ENCODE measurements at regions not wholly inside any gene's neighbourhood (a gene's known extent, or its start where the extent isn't known, plus 50 kb on each side); places are given as distances from the start of the nearest gene placed in this dataset.

DNA sequence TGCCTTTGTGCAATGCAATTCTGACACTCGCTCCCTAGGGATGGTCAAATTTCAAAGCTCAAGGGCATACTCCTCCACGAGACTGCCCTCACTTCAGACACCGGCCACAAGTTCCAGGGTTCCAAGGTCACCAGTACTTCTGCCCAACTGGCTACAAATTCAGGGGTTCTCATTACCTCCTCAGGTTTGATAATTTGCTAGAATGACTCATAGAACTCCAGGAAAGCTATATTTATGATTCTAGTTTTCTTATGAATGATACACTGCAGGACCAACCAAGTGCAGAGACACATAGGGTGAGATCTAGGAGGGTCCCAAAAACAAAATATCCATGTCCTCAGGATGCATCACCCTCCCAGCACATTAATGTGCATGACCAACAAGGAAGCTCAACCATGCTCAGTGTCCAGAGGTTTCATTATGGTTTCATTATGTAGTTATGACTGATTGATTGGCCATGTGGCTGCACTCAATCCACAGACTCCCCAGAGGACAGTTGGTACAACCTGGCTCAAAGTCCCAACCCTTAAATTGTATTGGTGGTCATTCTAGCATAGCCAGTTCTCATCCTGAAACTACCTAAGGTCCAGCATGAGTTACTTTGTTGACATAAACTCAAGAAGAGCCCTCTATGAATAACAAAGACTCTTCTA, 170.4 kb upstream of the LRRN1 start:
- no peak for FAIRE-seq

DNA sequence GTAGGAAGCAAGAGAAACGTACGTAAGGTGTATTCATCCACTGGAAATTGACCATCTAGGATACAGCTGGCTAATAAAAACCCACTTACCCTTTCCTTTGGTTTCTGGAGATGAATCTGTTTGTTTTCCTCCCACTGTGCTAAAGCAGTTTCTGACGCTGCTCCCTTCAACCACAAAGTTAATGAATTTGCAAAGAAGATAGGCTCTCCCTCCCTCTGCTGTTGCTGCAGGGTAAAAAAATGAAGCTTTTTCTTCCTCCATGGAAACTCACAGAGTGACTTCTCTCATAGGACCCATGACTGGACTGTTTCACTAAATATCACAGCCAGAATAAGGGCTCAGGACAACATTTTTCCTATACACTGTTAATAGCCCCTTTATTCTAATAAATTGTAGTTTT, 172.1 kb upstream of the LRRN1 start:
- no peak for FAIRE-seq

GRCh38 chr3:3625544-3626271, 173.5 kb upstream of the LRRN1 start:
- FAIRE-seq: no peak

- FAIRE-seq: no peak
Measured at GRCh38 chr3:3619815-3620214, 179.4 kb upstream of the LRRN1 start.

- no peak for FAIRE-seq
Measured at GRCh38 chr3:3618623-3619022, 180.6 kb upstream of the LRRN1 start.

- no peak for FAIRE-seq
Measured at GRCh38 chr3:3615533-3615932, 183.7 kb upstream of the LRRN1 start.

DNA sequence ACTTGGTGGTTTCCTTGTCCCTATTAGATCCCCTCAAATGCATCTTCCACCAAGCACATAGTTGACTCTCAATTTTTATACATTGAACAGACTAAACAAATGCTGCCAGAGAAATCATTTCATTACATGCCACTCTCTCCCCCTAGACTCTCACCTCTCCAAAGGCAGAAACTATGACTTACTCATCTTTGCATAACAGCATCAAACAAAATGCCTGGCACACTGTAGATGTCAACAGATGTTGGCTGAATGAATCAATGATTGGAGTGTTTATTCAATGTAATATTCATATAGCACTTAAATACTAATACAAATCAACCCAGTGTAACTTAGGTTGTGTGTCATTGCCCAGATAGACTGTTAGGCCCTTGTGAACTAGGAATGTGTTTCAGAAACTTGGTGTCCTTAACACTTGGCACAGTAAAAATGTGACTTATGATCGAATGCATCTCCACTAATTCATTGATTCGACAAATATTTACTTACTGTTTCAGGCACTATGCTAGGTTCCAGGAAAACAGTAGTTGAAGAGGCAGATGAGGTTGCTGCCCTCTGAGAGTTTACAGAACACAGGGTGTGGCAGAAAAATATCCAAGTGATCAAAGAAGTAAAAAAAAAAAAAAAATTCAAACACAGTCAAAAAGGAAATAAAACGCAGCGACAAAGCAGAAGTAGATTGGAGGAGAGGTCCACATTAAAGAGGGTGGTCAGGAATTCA, 188.5 kb upstream of the LRRN1 start:
- FAIRE-seq: no peak

- FAIRE-seq: no peak
Measured at GRCh38 chr3:3606321-3606720, 192.9 kb upstream of the LRRN1 start.

DNA sequence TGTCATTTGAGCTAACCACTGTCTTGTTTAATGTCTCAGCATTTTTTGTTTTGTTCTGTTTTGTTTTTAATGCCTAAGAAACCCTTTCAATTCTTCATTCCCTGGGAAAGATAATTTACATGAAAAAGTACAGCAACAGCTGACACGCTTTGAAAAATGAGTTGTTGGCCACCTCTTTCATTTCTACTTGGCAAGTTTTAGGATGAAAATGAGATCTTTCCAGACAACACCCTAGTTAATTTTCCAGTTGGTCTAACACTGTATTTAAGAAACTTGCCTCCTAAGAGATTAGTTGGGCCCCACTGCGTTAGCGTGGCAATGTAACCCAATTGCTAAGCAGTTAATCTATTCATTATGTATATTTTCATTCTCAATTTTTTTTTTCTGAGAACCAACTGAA, 194.0 kb upstream of the LRRN1 start:
- FAIRE-seq: no peak

DNA sequence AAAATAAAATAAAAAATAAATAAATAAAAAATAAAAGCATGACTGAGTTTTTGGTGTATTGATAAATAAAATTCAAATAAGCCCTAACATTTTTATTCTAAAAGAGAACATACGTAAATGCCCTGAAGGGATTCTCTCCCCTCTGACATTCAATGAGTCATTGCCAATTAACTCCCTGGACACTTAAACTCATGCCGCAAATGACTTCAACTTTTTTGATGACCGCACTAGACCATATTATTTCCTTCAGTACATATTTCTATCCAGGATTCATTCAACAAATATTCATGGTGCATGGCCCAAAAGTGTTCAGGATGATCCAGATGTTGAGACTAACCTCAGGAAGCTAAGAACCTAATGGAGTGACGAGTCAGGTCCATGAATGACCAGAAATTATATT, 195.9 kb upstream of the LRRN1 start:
- no peak for FAIRE-seq

DNA sequence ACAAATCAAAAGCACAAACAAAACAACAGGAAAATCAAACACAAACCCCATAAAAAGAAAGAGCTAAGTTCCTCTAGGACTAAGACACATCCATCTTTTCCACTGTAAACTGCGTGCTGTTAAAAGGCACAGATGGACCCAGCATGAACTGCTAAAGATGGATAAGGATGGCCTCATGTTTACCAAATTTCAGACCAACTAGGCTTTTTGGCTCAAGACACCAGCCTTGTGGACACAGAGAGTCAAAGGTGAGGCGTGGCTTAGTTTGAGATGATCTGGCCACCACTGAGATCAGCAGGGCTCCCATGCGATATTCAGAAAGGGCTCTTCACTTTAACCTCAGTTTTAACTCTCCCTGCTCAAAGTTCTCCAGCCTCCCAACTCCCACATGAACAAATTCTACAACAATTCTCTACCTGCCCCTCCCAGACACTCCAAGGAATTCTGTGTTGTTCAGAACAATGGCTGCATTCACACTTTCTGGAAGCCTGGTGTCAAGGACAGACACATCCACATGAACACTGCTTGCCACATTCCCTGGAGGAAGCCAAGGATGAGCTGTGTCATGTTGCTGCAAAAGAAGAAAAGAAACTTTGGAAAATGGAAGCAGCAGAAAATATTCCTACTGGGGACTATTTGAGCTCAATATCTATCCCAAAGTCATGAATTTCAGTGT, 198.4 kb upstream of the LRRN1 start:
- FAIRE-seq: no peak

DNA sequence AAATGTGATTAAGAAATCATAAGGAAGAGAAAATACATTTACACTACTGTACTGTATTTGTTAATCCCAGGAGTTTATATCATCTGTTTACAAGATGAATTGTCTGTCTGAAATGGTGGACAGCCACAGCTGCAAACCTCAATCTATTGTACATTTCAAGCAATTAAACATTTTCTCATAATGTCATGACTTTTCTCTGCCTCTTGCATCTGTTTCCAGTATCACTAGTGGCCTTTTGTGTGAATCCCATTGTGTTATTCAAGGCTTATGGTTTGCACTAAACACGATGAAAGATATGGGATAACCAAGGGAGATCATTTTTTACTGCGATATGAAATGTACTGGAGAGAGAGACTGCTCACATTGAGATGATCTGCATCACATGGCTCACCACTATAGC, 200.2 kb upstream of the LRRN1 start:
- no peak for FAIRE-seq

DNA sequence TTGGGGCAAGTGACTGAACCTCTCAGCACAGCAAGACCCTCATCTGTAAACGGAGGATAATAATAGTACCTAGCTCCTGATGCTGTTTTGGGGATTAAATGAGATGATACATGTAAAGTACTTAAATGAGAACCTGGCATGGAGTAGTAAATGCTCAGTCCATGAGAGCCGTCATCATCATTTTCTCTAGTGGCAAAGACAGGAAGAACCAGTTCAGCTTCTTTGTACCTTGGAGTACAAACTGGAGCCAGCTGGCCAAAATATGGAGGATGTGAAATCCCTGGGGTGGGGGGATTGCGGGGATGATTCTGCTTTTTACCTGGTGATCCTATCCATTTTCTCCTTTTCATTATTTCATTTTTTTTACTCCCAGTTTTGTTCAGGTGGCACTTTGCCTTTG, 204.2 kb upstream of the LRRN1 start:
- no peak for FAIRE-seq

GRCh38 chr3:3589715-3590130, 209.5 kb upstream of the LRRN1 start:
- no peak for FAIRE-seq

DNA sequence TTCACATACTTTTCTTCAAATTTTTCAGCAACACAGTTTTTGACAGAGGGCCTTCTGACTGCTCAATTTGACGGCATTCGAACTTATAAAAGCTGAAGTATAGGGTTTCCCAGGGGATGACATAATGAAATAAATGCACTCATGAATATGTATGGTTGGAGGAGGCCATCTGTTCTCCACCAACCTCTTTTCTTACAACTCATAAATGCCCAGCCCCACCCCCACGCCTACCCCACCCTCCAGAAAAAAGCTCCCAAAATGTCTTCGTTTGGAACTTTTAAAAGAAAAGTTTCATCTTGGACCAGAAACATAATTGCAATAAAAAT, 211.6 kb upstream of the LRRN1 start:
- no peak for FAIRE-seq

DNA sequence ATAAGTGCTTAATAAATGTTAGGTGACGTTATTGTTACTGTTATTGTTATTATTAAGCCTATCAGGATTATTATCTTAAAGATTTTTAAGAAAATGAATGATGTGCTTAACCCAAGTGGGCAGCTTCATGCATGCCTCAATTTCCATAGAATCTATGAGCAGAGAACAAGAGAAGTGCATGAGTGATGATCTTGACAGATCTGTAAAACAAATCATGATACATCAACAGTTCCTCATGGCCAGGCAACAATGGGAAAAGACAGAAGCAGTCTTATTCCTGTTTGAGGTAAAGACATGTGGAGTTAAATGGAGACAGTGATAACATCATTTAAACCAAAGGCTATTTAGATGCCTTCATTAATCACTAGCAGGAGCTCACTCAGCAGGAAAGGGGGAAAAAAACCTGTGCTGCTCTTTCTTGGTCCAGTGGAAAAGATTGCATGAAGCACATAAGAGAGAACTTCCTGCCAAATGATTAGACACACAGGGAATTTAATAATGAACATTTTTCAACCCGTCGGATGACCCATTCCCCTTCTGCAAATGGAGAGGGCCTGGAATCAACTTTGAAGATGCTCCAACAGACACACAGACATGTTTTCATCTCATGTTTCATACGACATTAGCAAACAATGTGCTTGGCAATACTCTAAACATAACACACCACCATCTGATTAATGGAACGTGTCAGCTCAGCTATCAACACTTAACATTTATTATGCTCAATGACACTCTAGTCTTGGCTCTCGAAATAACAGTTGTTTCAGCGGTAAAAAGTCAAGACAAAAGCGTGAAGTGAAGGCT, 212.2 kb upstream of the LRRN1 start:
- FAIRE-seq: no peak

GRCh38 chr3:3586336-3586735, 212.9 kb upstream of the LRRN1 start:
- FAIRE-seq: no peak

- FAIRE-seq: no peak
Measured at GRCh38 chr3:3579658-3580057, 219.6 kb upstream of the LRRN1 start.

DNA sequence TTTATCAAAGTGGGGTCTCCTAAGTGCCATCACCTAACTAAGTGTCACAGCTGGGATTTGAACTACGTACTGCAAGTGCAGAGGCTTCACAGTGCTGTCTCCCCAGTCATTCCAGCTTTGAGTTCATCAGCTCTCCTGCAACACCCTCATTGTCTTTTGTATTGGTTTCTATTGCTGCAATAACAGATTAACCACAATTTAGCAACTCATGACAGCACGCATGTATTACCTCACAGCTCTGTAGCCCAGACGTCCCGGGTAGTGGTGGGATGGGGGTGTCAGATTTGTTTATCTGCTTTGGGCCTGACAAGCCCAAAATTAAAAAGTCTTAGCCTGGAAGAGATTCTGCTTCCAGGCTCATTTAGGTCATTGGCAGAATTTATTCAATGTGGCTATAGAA, 220.5 kb upstream of the LRRN1 start:
- no peak for FAIRE-seq

DNA sequence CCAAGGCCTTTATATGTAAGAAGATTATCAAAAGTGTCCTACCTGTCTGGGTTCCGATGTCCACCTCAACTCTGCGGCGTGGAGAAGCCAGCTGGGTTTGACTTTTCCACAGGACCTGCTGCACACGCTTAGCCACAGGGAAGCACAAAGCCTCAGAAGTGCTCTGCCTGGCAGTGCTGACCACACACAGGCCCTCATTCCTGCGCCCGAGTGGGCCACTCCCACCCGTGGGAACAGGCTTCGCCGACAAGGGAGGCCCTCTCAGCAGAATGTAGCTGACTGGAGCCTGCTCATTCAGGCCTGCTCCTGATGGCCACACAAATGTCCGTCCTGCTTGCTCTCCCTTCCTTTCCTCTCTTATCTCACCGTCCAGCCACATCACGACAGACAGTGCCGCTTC, 221.4 kb upstream of the LRRN1 start:
- FAIRE-seq: no peak

DNA sequence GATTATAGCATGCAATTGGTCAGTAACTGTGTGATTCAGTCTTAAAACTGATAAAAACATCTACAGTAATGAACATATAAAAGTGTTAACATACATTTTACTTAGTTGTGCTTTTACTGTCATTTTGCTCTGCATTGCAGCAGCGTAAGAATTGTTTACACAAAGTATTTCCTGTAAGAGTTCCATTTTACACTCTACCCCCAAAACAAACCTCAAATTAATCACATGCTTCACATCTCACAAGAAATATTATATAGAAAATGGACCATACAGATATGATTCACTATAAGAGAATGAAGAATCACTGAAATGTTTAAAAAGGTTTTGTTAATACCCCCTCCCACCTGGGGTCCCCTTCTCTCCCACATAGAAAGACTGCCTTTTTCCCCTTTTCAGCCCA, 225.9 kb upstream of the LRRN1 start:
- no peak for FAIRE-seq

DNA sequence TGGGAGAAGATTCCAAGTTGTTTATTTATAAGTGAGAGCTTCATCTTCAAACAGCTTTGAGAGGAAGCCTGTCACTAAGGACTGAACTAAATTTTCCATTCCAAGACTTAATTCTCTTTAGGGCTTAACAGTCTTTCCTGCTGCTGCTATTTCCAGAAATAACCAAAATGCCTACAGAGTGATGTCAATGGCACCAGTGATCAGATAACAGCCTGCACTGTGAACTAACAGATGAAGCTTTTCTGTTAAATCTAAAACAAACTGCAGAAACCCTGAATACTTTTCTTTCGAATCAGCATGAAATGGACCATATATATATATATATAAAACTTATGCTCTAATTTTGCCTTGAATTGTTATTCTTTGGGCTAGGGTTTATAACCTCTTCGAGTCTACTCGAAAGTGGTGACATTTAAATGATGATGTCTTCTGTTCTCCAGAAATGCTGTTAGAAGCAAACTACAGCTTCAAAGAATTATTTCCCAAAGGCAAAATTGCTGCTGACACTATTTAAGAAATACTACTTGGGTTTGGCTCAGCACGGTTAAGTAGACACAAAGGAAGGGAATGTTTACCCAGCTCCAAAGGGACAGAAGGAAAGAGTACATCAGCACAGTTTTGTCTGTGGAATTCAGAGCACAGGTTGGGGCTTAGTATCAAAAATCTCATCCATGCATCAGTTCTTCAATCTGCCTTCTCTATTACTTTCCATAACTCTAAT, 238.5 kb upstream of the LRRN1 start:
- no peak for FAIRE-seq
